Stimulated activated CD8-positive, alpha-beta memory T cell treated with anti-CD3 and anti-CD28 coated beads, Interleukin-7, amount 100 ng/mL, for 48 hours (primary cell): ENCODE measurements at regions not wholly inside any gene's neighbourhood (a gene's known extent, or its start where the extent isn't known, plus 50 kb on each side); places are given as distances from the start of the nearest gene placed in this dataset.

Experiments used
- DNase-seq, 2 donors: peaks; one replicate each; pipeline ENCODE4 v3.0.0-alpha.2; 2020; ENCODE audit warnings: low read depth in 1 of 2; ENCODE audit errors: extremely low read depth in 1 of 2

DNA sequence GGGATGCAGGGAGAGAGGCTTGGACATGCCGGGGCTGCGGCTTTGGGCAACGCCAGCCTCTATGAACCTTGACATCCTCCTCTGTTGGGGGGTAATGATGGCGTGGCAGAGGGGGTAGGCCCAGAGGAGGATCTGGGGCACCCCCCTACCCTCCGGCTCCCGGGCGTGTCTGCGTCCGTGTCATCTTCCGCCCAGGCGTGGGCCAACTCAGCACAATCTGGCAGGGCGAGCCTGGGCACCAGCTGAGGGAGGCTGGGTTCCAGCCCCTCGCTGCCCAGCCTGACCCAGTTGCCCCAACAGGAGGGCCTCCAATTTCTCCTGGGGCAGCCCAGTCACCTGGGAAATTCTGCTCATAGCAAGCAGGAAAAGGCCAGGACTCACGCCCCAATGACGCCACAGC, 62.9 kb upstream of the IL17B start:
- no peak for DNase-seq

DNA sequence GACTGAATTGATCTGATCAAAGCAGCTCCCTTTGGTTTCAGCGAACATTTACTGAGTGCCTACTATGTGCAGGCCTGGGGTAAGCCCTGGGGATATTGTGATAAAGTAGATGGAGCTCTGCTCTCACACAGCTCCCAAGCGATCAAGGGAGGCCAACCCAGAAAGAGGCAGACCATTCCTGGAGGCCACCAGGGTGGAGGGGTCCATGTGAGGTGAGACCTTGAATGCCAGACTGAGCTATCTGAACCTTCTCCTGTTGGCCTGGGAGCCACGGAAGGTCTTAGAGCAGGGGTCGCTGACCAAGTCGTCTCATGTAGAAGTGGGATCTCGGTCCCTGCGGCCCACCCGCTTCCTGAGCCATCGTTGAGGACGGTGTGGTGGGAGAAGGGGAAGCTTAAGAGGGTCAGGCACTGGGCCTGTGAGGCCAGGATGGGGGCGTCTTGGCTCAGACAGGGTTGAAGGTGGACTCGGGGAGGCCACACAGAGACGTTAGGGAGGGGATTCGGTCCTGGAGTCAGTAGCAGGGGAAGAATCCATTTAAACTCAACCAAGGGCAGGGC, 62.2 kb upstream of the IL17B start:
- DNase-seq, result no peak

DNA sequence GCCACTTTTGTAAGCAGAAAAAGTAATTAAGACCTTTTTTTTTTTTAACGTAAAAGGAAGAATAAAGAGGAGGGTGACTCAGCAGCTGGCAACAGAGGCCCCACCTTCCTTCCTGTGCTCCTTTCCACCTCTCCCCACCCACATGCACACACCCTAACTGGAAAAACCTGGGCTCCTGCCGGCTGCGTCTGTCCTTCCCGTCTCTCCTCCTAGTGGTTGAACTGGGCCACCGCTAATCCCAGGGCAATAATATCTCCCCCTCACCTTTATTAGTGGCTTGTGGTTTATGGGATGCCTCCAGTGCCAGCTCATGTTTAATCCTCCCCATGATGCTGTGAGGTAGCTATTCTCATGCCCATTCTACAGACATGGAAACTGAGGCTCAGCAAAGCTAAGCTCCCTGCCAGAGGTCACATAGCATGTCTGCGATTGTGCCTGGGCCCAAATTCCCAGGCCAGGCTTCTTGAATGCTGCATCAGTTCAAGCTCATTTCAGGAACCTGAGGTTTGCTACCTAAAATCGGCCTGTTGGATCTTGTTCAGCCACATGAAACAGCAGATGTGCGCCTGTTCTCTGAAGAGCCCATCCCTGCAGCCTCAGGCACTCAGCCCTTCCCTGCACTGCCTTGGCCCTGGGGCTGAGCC, 60.9 kb upstream of the IL17B start:
- no peak for DNase-seq

DNA sequence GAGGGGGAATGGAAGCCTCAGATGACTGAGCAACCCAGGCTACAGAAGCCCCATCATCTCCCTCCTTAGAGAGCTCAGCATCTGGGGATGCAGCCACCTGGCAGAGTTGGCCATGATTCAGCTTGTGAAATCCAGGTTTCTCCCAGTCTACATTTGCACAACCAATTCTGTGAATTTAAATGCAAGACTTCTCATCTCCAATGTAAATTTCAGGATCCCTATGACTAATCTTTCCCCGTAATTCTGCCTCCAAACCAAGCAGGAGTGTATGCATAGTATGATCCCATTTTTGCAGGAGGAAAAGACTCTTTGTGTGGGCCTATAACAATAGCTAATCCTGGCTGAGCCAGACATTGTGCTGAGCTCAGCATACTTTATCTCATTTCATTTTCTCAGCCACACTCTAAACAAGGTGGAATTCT, 59.6 kb upstream of the IL17B start:
- DNase-seq, result no peak

DNA sequence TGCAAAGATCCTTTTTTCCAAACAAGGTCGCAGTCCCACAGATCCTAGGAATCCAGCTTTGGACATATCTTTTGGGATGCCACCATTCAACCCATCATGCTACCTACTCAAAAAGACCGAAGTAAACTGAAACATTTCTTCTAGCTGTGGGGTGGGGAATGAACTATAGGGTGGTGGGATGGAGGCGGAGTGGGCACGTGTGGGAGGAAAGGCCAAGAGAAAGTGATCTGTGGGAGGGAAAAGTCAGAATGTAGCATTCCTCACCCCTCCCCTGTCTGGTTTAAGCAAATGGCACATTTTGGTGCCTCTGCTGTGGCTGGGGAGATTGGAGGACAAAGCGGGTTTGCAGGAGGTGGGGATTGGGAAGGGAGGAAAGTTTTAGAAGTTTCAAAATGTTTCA, 59.2 kb upstream of the IL17B start:
- no peak for DNase-seq

DNA sequence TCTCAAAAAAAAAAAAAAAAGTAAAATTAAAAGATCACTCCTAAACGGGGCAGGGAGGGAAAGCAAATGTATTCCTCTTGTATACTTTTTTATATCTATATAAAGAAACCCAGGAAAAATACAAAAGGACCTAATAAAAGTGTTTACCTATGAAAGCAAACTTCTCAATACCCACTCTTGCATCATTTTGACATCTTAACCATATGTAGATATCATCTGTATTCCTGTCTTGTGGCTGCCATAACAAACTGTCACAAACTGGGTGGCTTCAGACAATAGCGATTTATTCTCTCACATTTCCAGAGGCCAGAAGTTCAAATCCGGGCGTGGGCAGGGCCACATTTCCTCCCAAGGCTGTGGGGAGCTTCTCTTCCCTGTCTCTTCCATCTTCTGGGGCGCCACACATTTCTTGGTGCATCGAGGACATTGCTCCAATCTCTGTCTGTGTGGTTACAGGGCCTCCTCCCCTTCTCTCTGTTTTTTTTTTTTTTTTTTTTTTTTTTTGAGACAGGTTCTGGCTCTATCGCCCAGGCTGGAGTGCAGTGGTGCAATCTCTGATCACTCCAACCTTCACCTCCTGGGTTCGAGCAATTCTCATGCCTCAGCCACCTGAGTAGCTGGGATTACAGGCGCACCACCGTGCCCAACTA, 58.4 kb upstream of the IL17B start:
- no peak for DNase-seq

DNA sequence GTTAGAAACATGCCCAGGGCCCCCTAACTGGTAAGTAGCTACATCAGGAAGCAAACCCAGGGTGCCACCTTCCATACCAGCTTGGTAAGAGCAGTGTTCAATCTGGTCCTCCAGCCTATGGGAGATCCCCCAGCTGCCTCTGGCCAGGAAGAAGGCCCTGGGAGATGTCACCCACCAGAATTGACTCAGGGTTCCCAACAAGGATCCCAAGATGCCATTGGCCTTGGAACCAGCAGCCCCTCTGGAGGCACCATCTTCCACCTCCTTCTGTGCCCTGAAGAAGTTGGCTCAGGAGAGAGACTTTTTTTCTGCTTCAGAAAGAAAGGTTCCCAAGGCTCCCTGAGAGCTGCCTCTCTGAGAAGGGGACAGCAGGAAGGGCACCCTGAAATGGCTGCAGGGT, 56.6 kb upstream of the IL17B start:
- DNase-seq, result no peak

DNA sequence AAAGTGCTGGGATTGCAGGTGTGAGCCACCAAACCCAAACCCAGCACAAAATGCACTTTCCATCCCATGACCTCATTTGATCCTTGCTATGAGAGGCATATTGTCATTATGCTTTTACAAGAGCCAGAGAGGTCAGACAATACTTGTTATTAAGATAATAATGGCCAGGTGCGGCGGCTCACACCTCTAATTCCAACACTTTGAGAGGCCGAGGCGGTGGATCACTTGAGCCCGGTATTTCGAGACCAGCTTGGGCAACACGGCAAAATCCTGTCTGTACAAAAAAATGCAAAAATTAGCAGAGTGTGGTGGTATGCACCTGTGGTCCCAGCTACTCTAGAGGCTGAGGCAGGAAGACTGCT, 55.9 kb upstream of the IL17B start:
- no peak for DNase-seq

DNA sequence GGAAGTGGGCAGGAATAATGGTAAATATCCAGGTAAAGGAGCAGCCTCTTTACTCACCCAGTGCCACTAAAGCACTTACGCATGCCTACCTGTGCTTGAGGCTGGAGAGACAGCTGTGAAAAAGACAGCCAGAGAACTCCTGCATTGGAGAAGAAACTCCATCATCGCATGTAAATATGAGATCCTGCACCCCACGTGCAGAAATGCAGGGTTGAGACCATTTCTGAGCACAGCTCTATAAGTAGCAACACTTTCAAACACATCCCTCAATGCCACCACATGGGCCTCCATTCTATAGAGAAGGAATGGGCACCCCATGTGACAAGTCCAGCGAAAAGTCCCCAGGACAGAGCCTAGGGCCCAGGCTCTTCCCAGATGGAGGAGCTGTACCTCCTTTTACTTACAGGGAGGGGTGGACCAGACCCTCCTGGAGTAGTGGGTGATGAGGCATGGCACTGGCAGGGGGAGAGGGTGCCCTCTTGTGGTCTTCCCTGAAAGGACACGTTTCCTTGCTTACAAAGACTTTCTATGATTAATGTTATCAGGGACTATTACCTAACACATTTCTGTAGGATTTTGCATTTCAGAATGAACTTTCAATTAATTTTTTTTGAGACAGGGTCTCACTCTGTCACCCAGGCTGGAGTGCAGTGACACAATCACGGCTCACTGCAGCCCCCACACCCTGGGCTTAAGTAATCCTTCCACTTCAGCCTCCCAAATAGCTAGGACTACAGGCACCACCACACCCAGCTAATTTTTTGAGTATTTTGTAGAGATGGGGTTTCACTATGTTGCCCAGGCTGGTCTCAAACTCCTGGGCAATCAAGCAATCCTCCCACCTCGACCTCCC, 55.3 kb upstream of the IL17B start:
- peak in 1 of 2 donors; percentile 25 for DNase-seq

DNA sequence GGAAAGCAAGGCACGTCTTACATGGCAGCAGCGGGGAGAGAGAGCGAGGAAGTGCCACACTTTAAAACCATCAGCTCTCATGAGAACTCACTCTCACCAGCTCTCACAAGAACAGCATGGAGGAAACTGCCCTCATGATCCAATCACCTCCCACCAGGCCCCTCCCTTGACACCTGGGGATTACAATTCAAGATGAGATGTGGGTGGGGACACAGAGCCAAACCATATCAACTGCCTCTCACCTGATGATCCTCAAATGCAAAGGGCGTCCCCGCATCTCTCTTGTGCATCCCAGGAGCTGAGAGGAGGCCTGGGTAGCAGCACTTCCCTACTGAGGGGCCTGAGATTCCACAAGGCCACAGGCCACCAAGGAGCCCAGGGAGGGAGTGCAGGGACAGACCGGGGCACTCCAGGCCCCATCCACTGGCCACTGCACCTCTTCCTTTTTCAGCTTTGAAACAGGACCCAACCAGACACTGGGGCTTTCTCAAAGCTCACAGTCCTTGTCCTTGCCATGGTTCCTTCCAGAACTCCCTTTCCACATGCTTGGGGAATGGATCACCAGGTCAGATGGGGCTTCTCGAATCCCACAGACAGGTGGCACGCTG, 54.5 kb upstream of the IL17B start:
- no peak for DNase-seq

DNA sequence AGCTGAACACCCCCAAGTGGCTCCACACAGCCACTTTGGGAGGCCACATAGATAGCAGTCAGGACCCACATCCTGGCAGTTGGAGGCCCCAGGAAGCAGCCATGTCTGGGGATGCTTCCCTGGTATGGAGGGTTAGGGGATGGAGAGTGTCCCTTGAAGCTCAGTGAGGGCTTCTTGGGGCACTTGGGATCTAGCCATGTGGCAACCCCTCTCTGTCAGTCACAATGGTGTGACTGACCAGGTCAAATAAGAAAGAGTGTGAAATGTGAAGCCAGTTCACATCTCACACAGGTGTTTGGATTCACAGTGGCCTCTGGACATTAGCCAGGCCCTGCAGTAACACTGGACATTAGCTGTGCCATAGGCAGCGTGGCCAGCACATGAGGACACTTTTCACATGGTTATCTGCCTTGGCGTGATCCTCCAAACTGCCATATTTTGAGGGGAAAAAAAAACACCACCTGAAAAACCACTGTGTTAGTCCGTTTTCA, 53.9 kb upstream of the IL17B start:
- DNase-seq, result no peak

DNA sequence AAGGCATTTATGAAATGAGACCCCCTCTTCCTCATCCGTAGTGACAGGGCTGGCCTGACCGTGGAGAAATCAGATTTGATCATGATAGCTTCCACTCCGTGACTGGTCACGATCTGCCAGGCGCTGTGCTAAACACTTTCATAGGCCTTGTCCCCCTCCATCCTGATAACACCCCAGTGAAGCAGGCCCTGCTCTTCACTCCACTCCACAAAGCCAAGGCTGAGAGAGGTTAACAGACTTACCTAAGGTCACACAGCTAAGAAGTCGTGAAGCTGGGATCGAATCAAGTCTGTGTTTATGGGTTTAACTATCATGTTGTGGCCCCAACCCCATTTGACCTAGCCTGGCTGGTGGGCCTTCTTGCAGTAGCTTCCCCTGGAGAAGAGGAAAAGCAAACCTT, 53.3 kb upstream of the IL17B start:
- no peak for DNase-seq

DNA sequence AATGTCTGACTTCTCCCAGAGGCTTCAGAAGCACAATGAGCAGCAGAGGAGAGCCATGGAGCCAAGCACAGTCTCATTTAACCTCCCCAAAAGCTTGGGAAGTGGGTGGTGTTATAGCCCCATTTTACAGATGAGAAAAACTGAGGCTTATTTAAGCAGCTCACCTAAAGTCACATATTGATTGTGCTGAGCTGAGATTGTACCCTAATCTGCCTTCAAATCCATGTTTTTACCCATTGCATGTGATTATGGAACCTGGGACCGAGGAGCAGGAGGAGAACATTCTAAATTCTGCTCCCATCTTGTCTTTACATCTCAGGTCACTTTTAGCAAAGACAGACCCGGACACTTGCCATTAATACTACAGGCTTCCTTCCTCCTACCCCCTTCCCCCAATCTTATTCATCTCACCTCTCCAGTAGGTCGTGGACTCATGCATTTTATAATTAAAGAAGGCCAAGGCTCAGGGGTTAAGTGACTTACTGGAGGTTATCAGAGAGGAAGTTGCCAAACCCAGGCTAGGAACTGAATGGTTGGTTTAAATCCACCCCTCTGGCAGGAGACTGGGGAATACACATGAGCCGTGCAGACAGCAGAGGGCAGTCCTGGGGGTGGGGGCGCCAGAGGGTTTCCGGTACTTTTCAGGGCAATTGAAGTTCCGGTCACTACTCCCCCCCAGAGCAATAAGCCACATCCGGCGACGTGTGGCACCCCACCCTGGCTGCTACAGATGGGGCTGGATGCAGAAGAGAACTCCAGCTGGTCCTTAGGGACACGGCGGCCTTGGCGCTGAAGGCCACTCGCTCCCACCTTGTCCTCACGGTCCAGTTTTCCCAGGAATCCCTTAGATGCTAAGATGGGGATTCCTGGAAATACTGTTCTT, 51.0 kb upstream of the IL17B start:
- no peak for DNase-seq
